OCI-LY1 (cell line): ENCODE measurements at regions not wholly inside any gene's neighbourhood (a gene's known extent, or its start where the extent isn't known, plus 50 kb on each side); places are given as distances from the start of the nearest gene placed in this dataset.
A peak's percentile ranks its signal among the peaks of the same experiment; 100 is the strongest.

Source experiments
- H2AFZ ChIP-seq: fragments of 200-600 bp; sonication (generic), shearing (Covaris generic); 2 replicates; pipeline ENCODE4 v1.6.0; 2014; ENCODE audit warnings: antibody characterized with exemption, mild to moderate bottlenecking, low read length
- H3F3A ChIP-seq: fragments of 200-600 bp; sonication (generic), shearing (Covaris generic); 2 replicates; pipeline ENCODE4 v1.6.0; 2014; ENCODE audit warnings: mild to moderate bottlenecking, antibody characterized with exemption, low read length, moderate library complexity; ENCODE audit not compliant: insufficient read depth
- H3K27ac ChIP-seq: fragments of 200-600 bp; sonication (generic); 2 replicates; pipeline ENCODE4 v1.5.1; 2014; ENCODE audit warnings: low read length, mixed run types, mild to moderate bottlenecking, low read depth; ENCODE audit not compliant: poor library complexity, severe bottlenecking
- H3K27me3 ChIP-seq: fragments of 200-600 bp; sonication (generic); 2 replicates; pipeline ENCODE4 v1.6.0; 2014; ENCODE audit warnings: antibody characterized with exemption, mild to moderate bottlenecking, low read length, moderate library complexity; ENCODE audit not compliant: insufficient read depth
- H3K36me3 ChIP-seq: fragments of 200-600 bp; sonication (generic); 2 replicates; pipeline ENCODE4 v1.6.1; 2014; ENCODE audit warnings: mild to moderate bottlenecking, antibody characterized with exemption, low read length, moderate library complexity, mixed read lengths; ENCODE audit not compliant: insufficient read depth
- H3K4me1 ChIP-seq: fragments of 200-600 bp; sonication (generic); 2 replicates; pipeline ENCODE4 v1.5.1; 2014; ENCODE audit warnings: mild to moderate bottlenecking, low read length, moderate library complexity; ENCODE audit not compliant: insufficient read depth, severe bottlenecking
- H3K4me2 ChIP-seq: fragments of 200-600 bp; sonication (generic), shearing (Covaris generic); 2 replicates; pipeline ENCODE4 v1.6.1; 2014; ENCODE audit warnings: low read length
- H3K4me3 ChIP-seq: fragments of 200-600 bp; sonication (generic); 2 replicates; pipeline ENCODE4 v1.5.1; 2014; ENCODE audit warnings: low read length, low read depth, mild to moderate bottlenecking, mixed read lengths; ENCODE audit not compliant: poor library complexity, severe bottlenecking
- H3K79me2 ChIP-seq: fragments of 200-600 bp; shearing (Covaris generic); 2 replicates; pipeline ENCODE4 v1.6.1; 2016; ENCODE audit warnings: mixed run types, low read length, mixed read lengths; ENCODE audit not compliant: insufficient read depth
- H3K9ac ChIP-seq: fragments of 200-600 bp; sonication (generic), shearing (Covaris generic); 2 replicates; pipeline ENCODE4 v1.6.1; 2014; ENCODE audit warnings: mild to moderate bottlenecking, low read length, mixed read lengths
- H3K9me2 ChIP-seq: fragments of 200-600 bp; sonication (generic), shearing (Covaris generic); 2 replicates; pipeline ENCODE4 v1.6.1; 2014; ENCODE audit warnings: low read depth, mild to moderate bottlenecking, low read length, mixed read lengths
- H3K9me3 ChIP-seq: fragments of 200-600 bp; shearing (Covaris generic); 2 replicates; pipeline ENCODE4 v1.6.1; 2014; ENCODE audit warnings: low read length, mixed read lengths
- H4K20me1 ChIP-seq: fragments of 200-600 bp; sonication (generic), shearing (Covaris generic); 2 replicates; pipeline ENCODE4 v1.6.0; 2016; ENCODE audit warnings: mild to moderate bottlenecking, low read length; ENCODE audit not compliant: insufficient read depth
- EZH2 ChIP-seq: fragments of 200-600 bp; sonication (generic), shearing (Covaris generic); IDR thresholded peaks from 2 replicates; pipeline ENCODE4 v1.8.0; 2017; ENCODE audit warnings: borderline replicate concordance, mixed run types, mild to moderate bottlenecking, antibody characterized with exemption, low read length, moderate library complexity, mixed read lengths
- TF ChIP-seq, protein P1 (sequence below): fragments of 200-600 bp; sonication (generic), shearing (Covaris generic); IDR thresholded peaks from 2 replicates; pipeline ENCODE4 v1.5.1; 2017; ENCODE audit warnings: mild to moderate bottlenecking, antibody characterized with exemption, low read length, moderate library complexity, mixed read lengths

DNA sequence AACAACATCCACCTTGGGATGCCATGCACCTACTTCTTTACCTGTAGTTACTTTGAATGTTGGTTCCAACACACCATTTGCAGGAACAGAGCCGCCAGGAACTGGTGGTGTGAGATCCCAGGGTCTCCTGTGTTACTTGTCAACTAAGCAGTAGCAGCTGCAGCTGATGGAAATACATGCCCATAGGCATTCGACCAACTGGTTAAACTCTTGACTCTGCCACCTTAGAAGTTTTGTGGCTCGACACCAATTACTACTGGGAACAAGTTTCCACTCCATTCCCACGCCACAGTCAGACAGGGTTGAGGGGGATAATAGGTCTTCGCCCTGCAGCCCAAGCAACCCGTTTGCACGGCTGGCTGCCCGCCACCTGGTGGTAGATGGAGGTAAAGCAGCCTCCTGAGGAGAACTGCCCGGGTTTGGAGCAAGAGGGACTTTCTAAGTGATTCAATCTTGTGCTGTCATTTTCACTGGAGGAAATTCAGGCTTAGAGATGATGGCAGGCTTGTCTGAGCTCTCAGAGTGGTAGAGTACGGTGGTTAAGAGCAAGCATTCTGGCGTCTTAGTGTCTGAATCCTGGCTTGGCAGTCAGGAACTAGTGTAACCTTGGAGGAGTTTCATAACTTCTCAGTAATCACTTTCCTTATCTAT is 119.1 kb upstream of the TRIM2 start:
- H3K4me2 ChIP-seq = no peak overlapping the region
- TF ChIP-seq, protein P1, sequence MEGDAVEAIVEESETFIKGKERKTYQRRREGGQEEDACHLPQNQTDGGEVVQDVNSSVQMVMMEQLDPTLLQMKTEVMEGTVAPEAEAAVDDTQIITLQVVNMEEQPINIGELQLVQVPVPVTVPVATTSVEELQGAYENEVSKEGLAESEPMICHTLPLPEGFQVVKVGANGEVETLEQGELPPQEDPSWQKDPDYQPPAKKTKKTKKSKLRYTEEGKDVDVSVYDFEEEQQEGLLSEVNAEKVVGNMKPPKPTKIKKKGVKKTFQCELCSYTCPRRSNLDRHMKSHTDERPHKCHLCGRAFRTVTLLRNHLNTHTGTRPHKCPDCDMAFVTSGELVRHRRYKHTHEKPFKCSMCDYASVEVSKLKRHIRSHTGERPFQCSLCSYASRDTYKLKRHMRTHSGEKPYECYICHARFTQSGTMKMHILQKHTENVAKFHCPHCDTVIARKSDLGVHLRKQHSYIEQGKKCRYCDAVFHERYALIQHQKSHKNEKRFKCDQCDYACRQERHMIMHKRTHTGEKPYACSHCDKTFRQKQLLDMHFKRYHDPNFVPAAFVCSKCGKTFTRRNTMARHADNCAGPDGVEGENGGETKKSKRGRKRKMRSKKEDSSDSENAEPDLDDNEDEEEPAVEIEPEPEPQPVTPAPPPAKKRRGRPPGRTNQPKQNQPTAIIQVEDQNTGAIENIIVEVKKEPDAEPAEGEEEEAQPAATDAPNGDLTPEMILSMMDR = peak; percentile 94
- TF ChIP-seq EZH2 = no peak
- no peak overlapping the region for H3K27ac ChIP-seq
- no peaks in the 10 kb centered on the region for H3K79me2 ChIP-seq
- H3K4me1 ChIP-seq = peaks cover 13% of the 10 kb centered on the region
- no peaks in the 10 kb centered on the region for H3K27me3 ChIP-seq
- H3K4me3 ChIP-seq = no peak overlapping the region
- no peak overlapping the region for H3K9ac ChIP-seq
- H3F3A ChIP-seq = no peaks in the 10 kb centered on the region
- no peaks in the 10 kb centered on the region for H4K20me1 ChIP-seq
- H3K36me3 ChIP-seq = no peaks in the 10 kb centered on the region
- no peaks in the 10 kb centered on the region for H3K9me3 ChIP-seq
- H3K9me2 ChIP-seq = no peaks in the 10 kb centered on the region
- H2AFZ ChIP-seq = no peak overlapping the region

DNA sequence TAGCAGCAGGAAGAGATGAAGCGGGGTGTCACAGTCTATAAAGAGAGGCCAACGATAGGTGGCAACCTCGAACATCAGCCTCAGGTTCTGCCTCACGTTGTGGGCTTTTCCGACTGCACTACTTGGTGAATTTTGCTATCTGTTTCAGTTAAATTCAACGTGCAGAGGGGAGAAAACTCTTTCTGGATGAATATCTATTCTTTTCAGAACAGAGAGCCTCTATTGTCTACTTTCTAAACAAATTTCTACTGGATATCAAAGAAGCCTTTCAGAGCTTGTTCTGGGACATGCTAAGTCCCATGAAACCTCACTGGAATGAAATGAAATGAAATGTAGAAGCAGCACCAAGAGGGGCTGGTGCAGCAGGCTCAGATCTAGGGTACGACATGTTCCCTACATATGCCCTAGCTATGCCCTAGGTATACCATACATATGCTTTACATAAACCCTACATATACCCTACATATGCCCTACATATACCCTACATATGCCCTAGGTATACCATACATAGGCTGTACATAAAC is 116.5 kb upstream of the TRIM2 start:
- no peak overlapping the region for H3K4me2 ChIP-seq
- no peaks in the 10 kb centered on the region for H3K36me3 ChIP-seq
- TF ChIP-seq EZH2 = no peak
- TF ChIP-seq, protein P1 = no peak
- H3K27me3 ChIP-seq = no peaks in the 10 kb centered on the region
- no peak overlapping the region for H3K27ac ChIP-seq
- no peaks in the 10 kb centered on the region for H3K79me2 ChIP-seq
- no peaks in the 10 kb centered on the region for H3K9me3 ChIP-seq
- H3K9ac ChIP-seq = no peak overlapping the region
- H2AFZ ChIP-seq = no peak overlapping the region
- H4K20me1 ChIP-seq = no peaks in the 10 kb centered on the region
- no peaks in the 10 kb centered on the region for H3K9me2 ChIP-seq
- H3F3A ChIP-seq = no peaks in the 10 kb centered on the region
- peaks cover 8% of the 10 kb centered on the region for H3K4me1 ChIP-seq
- no peak overlapping the region for H3K4me3 ChIP-seq

DNA sequence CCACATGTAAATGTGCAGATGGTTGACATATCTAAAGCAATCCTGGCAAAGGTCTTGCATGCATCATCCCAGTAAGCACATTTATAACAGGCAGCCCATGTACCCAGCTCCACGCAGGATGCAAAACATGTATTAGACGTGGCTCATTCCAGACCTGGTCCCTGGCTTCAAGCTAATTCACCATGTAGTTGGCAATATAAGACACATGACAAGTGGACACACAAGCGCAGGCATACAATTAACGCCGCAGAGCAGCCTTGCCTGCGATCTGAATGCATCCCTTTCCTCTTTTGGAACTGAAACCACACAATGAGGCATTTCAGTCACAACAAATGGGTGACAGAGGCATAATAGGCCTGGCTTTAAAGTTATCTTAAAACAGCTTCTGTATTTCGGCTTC is 114.5 kb upstream of the TRIM2 start:
- Histone ChIP-seq H3K4me3 (no peak overlapping the region), H3K4me2 (no peak overlapping the region), H2AFZ (no peak overlapping the region), H3K79me2 (no peaks in the 10 kb centered on the region), H3K9me2 (no peaks in the 10 kb centered on the region), H3K9ac (no peak overlapping the region), H3K4me1 (no peaks in the 10 kb centered on the region), H3K27ac (no peak overlapping the region), H3K36me3 (no peaks in the 10 kb centered on the region), H3K9me3 (no peaks in the 10 kb centered on the region), H3K27me3 (no peaks in the 10 kb centered on the region), H3F3A (no peaks in the 10 kb centered on the region), H4K20me1 (no peaks in the 10 kb centered on the region)
- TF ChIP-seq, protein P1 = no peak
- TF ChIP-seq EZH2 = no peak
